ENCODE measurements at regions not wholly inside any gene's neighbourhood (a gene's known extent, or its start where the extent isn't known, plus 50 kb on each side); places are given as distances from the start of the nearest gene placed in this dataset.

GRCh38 chr10:108849186-108849585 is 1074.1 kb downstream of the XPNPEP1 start:
- no peak for FAIRE-seq
- no peak for DNase-seq (ENCODE audit: insufficient read length, low spot score)
- no peak for TF ChIP-seq PAX5 (IDR thresholded peaks at IDR 0.05; ENCODE audit: insufficient read depth, low read length, severe bottlenecking)
- TF ChIP-seq POU2F2 (IDR thresholded peaks at IDR 0.05; ENCODE audit: low read depth, low read length) = no peak
- no peak for TF ChIP-seq SPI1 (IDR thresholded peaks at IDR 0.05; ENCODE audit: low read depth, low read length)
- no peak for TF ChIP-seq POLR2AphosphoS5 (IDR thresholded peaks at IDR 0.05; ENCODE audit: low read depth, low read length)
- TF ChIP-seq TAF1 (IDR thresholded peaks at IDR 0.05; ENCODE audit: low read depth, low read length) = no peak
- no peak for TF ChIP-seq POLR2A (IDR thresholded peaks at IDR 0.05; ENCODE audit: low read depth, low read length)

GRCh38 chr10:108848046-108848445 is 1075.3 kb downstream of the XPNPEP1 start:
- TF ChIP-seq SPI1 (IDR thresholded peaks at IDR 0.05; ENCODE audit: low read depth, low read length) (no peak), POU2F2 (IDR thresholded peaks at IDR 0.05; ENCODE audit: low read depth, low read length) (no peak), TAF1 (IDR thresholded peaks at IDR 0.05; ENCODE audit: low read depth, low read length) (no peak), PAX5 (IDR thresholded peaks at IDR 0.05; ENCODE audit: insufficient read depth, low read length, severe bottlenecking) (no peak), POLR2AphosphoS5 (IDR thresholded peaks at IDR 0.05; ENCODE audit: low read depth, low read length) (no peak), POLR2A (IDR thresholded peaks at IDR 0.05; ENCODE audit: low read depth, low read length) (no peak)
- no peak for DNase-seq (ENCODE audit: insufficient read length, low spot score)
- FAIRE-seq = no peak

GRCh38 chr10:108840944-108841343 is 1082.4 kb downstream of the XPNPEP1 start:
- no peak for DNase-seq (ENCODE audit: insufficient read length, low spot score)
- TF ChIP-seq POU2F2 (IDR thresholded peaks at IDR 0.05; ENCODE audit: low read depth, low read length) (no peak), POLR2AphosphoS5 (IDR thresholded peaks at IDR 0.05; ENCODE audit: low read depth, low read length) (no peak), PAX5 (IDR thresholded peaks at IDR 0.05; ENCODE audit: insufficient read depth, low read length, severe bottlenecking) (no peak), SPI1 (IDR thresholded peaks at IDR 0.05; ENCODE audit: low read depth, low read length) (no peak), POLR2A (IDR thresholded peaks at IDR 0.05; ENCODE audit: low read depth, low read length) (no peak), TAF1 (IDR thresholded peaks at IDR 0.05; ENCODE audit: low read depth, low read length) (no peak)
- no peak for FAIRE-seq

GRCh38 chr10:108836362-108836761 is 1086.9 kb downstream of the XPNPEP1 start:
- no peak for FAIRE-seq
- TF ChIP-seq POLR2A (IDR thresholded peaks at IDR 0.05; ENCODE audit: low read depth, low read length) (no peak), TAF1 (IDR thresholded peaks at IDR 0.05; ENCODE audit: low read depth, low read length) (no peak), POU2F2 (IDR thresholded peaks at IDR 0.05; ENCODE audit: low read depth, low read length) (no peak), POLR2AphosphoS5 (IDR thresholded peaks at IDR 0.05; ENCODE audit: low read depth, low read length) (no peak), SPI1 (IDR thresholded peaks at IDR 0.05; ENCODE audit: low read depth, low read length) (no peak), PAX5 (IDR thresholded peaks at IDR 0.05; ENCODE audit: insufficient read depth, low read length, severe bottlenecking) (no peak)
- DNase-seq (ENCODE audit: insufficient read length, low spot score) = no peak

GRCh38 chr10:108822026-108822425 is 1101.3 kb downstream of the XPNPEP1 start:
- no peak for TF ChIP-seq PAX5 (IDR thresholded peaks at IDR 0.05; ENCODE audit: insufficient read depth, low read length, severe bottlenecking)
- TF ChIP-seq TAF1 (IDR thresholded peaks at IDR 0.05; ENCODE audit: low read depth, low read length) = no peak
- no peak for TF ChIP-seq POLR2A (IDR thresholded peaks at IDR 0.05; ENCODE audit: low read depth, low read length)
- TF ChIP-seq SPI1 (IDR thresholded peaks at IDR 0.05; ENCODE audit: low read depth, low read length) = no peak
- no peak for TF ChIP-seq POLR2AphosphoS5 (IDR thresholded peaks at IDR 0.05; ENCODE audit: low read depth, low read length)
- no peak for TF ChIP-seq POU2F2 (IDR thresholded peaks at IDR 0.05; ENCODE audit: low read depth, low read length)
- DNase-seq (ENCODE audit: insufficient read length, low spot score) (no peak), FAIRE-seq (no peak)

- TF ChIP-seq SPI1 (IDR thresholded peaks at IDR 0.05; ENCODE audit: low read depth, low read length) (no peak), POLR2AphosphoS5 (IDR thresholded peaks at IDR 0.05; ENCODE audit: low read depth, low read length) (no peak), POLR2A (IDR thresholded peaks at IDR 0.05; ENCODE audit: low read depth, low read length) (no peak), PAX5 (IDR thresholded peaks at IDR 0.05; ENCODE audit: insufficient read depth, low read length, severe bottlenecking) (no peak), TAF1 (IDR thresholded peaks at IDR 0.05; ENCODE audit: low read depth, low read length) (no peak), POU2F2 (IDR thresholded peaks at IDR 0.05; ENCODE audit: low read depth, low read length) (no peak)
- FAIRE-seq (no peak), DNase-seq (ENCODE audit: insufficient read length, low spot score) (no peak)
Observed at GRCh38 chr10:108819302-108819701, 1104.0 kb downstream of the XPNPEP1 start.

GRCh38 chr10:108817584-108817983 is 1105.7 kb downstream of the XPNPEP1 start:
- no peak for DNase-seq (ENCODE audit: insufficient read length, low spot score)
- no peak for FAIRE-seq
- TF ChIP-seq POLR2A (IDR thresholded peaks at IDR 0.05; ENCODE audit: low read depth, low read length) (no peak), SPI1 (IDR thresholded peaks at IDR 0.05; ENCODE audit: low read depth, low read length) (no peak), POLR2AphosphoS5 (IDR thresholded peaks at IDR 0.05; ENCODE audit: low read depth, low read length) (no peak), POU2F2 (IDR thresholded peaks at IDR 0.05; ENCODE audit: low read depth, low read length) (no peak), TAF1 (IDR thresholded peaks at IDR 0.05; ENCODE audit: low read depth, low read length) (no peak), PAX5 (IDR thresholded peaks at IDR 0.05; ENCODE audit: insufficient read depth, low read length, severe bottlenecking) (no peak)

- DNase-seq (ENCODE audit: insufficient read length, low spot score) = no peak
- TF ChIP-seq PAX5 (IDR thresholded peaks at IDR 0.05; ENCODE audit: insufficient read depth, low read length, severe bottlenecking) (no peak), POU2F2 (IDR thresholded peaks at IDR 0.05; ENCODE audit: low read depth, low read length) (no peak), SPI1 (IDR thresholded peaks at IDR 0.05; ENCODE audit: low read depth, low read length) (no peak), POLR2A (IDR thresholded peaks at IDR 0.05; ENCODE audit: low read depth, low read length) (no peak), TAF1 (IDR thresholded peaks at IDR 0.05; ENCODE audit: low read depth, low read length) (no peak), POLR2AphosphoS5 (IDR thresholded peaks at IDR 0.05; ENCODE audit: low read depth, low read length) (no peak)
- no peak for FAIRE-seq
Observed at GRCh38 chr10:108817135-108817534, 1106.2 kb downstream of the XPNPEP1 start.

GRCh38 chr10:108812906-108813305 is 1110.4 kb downstream of the XPNPEP1 start:
- no peak for FAIRE-seq

GRCh38 chr10:108812296-108812695 is 1111.0 kb downstream of the XPNPEP1 start:
- TF ChIP-seq POU2F2 (IDR thresholded peaks at IDR 0.05; ENCODE audit: low read depth, low read length) = no peak
- no peak for TF ChIP-seq PAX5 (IDR thresholded peaks at IDR 0.05; ENCODE audit: insufficient read depth, low read length, severe bottlenecking)
- no peak for TF ChIP-seq POLR2AphosphoS5 (IDR thresholded peaks at IDR 0.05; ENCODE audit: low read depth, low read length)
- no peak for TF ChIP-seq TAF1 (IDR thresholded peaks at IDR 0.05; ENCODE audit: low read depth, low read length)
- TF ChIP-seq SPI1 (IDR thresholded peaks at IDR 0.05; ENCODE audit: low read depth, low read length) = no peak
- no peak for TF ChIP-seq POLR2A (IDR thresholded peaks at IDR 0.05; ENCODE audit: low read depth, low read length)
- FAIRE-seq = no peak
- DNase-seq (ENCODE audit: insufficient read length, low spot score) = no peak

More at GRCh38 chr10:108812906-108813305, 1110.4 kb downstream of the XPNPEP1 start:
- DNase-seq (ENCODE audit: insufficient read length, low spot score) = no peak
- no peak for TF ChIP-seq POU2F2 (IDR thresholded peaks at IDR 0.05; ENCODE audit: low read depth, low read length)
- TF ChIP-seq TAF1 (IDR thresholded peaks at IDR 0.05; ENCODE audit: low read depth, low read length) = no peak
